NCI-H2196 (cell line): ENCODE measurements at regions not wholly inside any gene's neighbourhood (a gene's known extent, or its start where the extent isn't known, plus 50 kb on each side); places are given as distances from the start of the nearest gene placed in this dataset.

Source experiments
- DNase-seq: peaks from one replicate; lab custom pipeline; 2025; ENCODE audit not compliant: unreplicated experiment; lab: John Stamatoyannopoulos, UW

DNA sequence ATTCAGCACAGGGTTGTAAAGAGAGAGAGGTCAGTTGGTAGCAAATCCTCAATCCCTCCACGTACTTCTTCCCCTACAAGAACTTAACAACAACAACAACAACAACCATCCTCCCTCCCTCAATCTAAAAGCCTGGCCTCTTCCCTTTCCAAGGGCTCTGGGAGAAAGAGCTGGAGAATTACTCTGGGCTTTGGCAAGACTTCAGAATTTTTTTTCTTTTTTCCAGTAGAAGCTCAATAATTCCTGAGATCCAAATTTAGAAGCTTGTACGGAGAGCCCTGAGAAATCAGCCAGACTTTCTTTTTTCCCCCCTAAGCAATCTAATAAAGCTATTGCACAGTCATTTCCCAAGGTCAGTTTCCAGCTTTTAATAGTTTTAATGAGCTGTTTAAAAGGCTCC is 95.8 kb upstream of the CACNA2D3 start:
- no peak for DNase-seq

- no peak for DNase-seq
These were observed 101.3 kb upstream of the CACNA2D3 start for GRCh38 chr3:54021071-54021470.

DNA sequence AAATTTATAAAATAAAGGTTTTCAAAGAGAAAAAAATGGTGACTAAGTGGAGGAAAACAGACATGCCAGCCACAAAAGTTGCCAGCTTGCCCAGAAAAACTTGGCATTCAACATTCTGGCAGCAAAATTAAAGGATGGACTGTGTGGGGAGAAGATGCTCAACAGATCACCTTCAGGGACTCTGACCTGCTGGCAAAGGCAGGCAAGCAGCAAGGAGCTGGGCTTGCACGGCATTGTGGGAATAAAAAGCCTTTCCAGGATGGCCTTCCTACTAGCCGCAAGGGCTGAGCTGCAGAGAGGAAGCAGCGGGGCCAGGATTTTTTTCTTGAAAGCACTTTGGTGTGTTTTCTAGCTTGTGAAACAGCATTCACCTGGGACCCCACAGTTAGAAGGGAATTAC is 101.9 kb upstream of the CACNA2D3 start:
- no peak for DNase-seq

GRCh38 chr3:54014067-54014466 is 108.3 kb upstream of the CACNA2D3 start:
- no peak for DNase-seq

DNA sequence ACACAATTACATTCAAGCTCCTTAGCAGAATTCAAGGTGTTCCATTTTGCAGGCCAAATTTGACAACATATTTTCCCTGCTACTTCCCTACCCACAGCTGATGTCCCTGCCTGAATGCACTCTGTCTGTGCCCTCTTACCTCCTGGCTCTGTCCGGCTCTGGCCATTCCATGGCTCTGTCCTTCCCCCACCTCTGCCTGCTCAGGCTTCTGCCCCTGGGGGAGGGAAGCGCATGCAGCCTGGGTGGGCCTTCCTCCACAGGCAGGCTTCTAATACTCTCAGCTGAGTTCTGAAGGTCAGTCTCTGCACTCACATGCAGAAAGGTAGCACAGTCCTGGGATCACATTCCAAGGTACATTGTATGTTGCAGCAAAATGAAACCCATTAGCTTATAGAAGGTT is 113.6 kb upstream of the CACNA2D3 start:
- DNase-seq = no peak

DNA sequence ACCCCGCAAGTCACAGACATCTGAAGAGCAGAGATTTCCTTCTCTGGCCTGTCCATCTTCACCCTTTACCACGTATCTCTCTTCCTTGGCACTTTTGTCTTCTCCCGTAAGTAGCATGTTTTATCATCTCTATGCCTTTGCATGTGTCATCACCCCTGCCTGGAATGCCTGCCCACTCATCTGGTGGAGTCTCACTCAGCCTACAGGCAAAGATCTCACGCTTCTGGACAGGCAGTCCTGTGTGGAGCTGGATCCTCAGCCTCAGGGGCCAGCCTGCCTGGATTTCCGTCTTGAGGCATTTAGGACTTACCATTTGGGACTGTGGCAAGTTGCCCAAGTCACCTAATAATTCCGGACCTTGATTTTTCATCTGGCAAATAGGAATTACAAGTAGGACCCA is 114.3 kb upstream of the CACNA2D3 start:
- DNase-seq = no peak

DNA sequence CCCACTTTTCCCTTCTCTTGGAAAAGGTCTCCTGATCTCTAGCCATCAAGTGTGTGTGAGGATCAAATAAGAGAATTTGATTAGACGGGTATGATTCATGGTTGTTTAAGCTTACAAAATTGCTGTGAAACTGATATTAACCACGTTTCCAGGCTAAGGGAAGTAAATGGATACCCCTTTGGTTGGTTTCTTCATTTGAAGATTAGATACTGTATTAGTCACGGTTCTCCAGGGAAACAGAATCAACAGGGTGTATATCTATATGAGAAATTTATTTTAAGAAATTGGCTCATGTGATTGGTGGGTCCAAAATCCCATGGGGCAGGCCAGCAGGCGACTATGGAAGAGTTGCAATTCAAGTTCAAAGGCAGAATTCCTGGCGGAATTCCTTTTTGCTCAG is 112.7 kb upstream of the SELENOK start:
- no peak for DNase-seq

- DNase-seq = no peak
These were observed 111.5 kb upstream of the SELENOK start for GRCh38 chr3:54003136-54003535.

GRCh38 chr3:53999725-54000124 is 108.1 kb upstream of the SELENOK start:
- DNase-seq = no peak

GRCh38 chr3:53998980-53999379 is 107.3 kb upstream of the SELENOK start:
- no peak for DNase-seq

GRCh38 chr3:53997476-53997875 is 105.8 kb upstream of the SELENOK start:
- no peak for DNase-seq

GRCh38 chr3:53996141-53996874 is 104.6 kb upstream of the SELENOK start:
- no peak for DNase-seq

- no peak for DNase-seq
These were observed 103.4 kb upstream of the SELENOK start for GRCh38 chr3:53994986-53995603.

DNA sequence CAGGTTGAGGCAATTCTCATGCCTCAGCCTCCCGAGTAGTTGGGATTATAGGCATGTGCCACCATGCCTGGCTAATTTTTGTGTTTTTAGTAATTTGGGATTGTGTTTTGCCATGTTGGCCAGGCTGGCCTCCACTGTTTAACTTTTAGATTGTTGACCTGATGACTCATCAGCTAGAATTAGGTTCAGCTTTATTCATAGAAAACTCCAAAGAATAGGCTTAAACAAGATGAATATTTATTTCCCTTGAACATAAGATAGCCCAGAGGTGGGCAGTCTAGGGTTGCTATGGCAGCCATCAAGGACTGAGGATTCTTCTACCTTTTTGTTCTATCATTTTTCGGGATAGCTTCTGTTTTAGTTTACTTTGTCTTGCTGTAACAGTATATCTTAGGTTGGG is 99.6 kb upstream of the SELENOK start:
- no peak for DNase-seq

DNA sequence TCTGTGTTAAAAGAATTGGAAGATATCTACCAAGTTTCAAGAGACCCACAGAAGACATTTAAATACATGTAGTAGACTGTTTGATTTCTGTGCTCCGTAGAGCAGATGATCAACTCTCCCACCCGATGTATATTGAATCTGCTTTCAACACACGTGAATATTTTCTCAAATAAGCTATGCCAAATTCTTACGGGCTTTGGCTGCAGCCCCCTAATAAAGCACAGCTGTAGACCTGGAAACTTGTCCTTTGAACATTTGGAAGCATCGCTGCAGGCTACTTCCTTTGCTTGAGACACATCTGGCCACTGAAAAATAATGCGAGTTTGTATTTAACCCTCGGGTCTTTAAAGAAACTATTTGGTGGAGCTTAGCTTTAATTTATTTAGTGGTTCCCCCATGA is 98.3 kb upstream of the SELENOK start:
- DNase-seq = no peak

DNA sequence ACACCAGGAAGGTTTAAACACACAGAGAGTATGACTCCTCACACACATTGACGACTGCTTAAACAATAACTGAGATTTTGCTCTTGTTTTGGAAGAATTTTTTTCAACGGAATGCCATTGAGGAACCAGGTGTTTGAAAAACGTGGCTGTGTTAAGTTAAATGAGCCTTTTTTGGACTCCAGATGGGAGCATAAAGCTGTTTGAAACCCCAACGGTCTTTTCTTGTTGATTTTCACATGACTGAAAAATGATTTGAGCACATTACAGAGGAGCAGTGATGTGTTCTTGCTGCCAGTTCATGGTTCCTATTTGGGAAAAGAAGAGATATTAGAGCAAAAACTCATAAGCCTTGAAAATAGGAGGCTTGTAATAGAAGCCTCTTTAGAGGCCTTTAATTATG is 97.8 kb upstream of the SELENOK start:
- DNase-seq = no peak

DNA sequence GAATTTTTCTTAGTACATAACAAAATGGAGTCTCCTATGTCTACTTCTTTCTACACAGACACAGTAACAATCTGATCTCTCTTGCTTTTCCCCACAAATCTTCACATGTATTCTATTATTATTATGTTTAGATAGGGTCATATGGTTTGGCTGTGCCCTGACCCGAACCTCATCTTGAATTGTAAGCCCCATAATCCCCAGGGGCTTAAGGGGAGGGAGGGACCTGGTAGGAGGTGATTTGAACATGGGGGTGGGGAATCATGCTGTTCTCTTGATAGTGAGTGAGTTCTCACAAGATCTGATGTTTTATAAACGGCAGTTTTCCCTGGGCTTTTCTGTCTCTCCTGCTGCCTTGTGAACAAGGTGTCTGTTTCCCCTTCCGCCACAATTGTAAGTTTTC is 86.7 kb upstream of the SELENOK start:
- DNase-seq = no peak

- DNase-seq = no peak
These were observed 83.7 kb upstream of the SELENOK start for GRCh38 chr3:53975382-53975781.

DNA sequence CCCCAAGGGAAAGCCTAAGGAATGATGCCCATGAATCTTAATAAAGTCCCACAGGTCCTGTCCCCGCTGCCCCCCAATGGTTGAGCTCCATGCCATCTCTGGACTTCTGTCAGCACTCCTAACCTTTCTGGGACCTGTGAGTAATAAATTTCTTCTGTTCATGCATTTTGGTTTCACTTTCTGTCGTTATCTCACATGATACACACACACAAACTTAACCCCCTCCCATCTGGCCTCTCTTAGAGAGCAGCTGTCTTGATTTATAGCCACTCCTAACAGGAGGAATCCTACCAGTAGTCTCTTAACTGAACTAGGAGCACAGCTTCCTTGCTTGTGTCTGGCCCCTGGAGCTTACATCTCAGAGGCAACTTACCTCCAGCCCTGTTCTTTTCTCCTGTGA is 82.7 kb upstream of the SELENOK start:
- no peak for DNase-seq

DNA sequence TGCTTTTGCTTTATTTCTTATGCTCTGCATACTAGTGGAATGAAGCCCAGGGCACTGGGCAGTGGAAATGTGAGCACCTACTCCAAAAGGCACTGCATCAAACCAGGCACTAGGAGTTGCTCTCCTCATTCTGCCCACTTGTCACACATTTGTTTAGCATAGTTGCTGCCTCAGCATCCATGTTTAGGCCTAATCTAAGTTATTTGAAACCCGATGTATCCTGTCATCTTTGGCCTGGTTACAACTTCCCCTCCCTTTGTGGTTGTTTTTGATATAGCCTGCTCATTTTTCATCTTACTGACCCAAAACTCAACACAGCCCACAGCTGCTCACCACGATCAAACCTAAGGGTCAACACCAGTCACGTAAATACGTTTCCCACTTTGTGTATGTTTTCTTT is 82.2 kb upstream of the SELENOK start:
- DNase-seq = no peak

- DNase-seq = no peak
These were observed 79.0 kb upstream of the SELENOK start for GRCh38 chr3:53970661-53971060.

DNA sequence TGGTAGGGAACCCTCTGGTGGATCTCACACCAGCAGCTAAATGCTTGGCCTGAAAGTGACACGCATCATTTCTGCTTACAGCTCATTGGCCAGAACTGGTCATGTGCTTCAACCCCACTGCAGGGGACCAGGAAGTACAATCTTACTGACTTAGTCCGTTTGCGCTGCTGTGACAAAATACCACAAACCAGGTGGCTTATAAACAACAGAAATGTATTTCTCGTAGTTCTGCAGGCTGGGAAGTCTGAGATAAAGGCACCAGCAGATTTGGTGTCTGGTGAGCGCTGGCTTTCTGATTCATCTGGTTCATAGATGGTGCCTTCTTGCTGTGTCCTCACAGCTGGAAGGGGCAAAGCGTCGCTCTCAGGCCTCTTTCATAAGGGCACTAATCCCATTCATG is 77.4 kb upstream of the SELENOK start:
- no peak for DNase-seq

GRCh38 chr3:53965291-53965690 is 73.6 kb upstream of the SELENOK start:
- DNase-seq = no peak
